Gastrocnemius medialis (tissue), 4 donors: ENCODE measurements at regions not wholly inside any gene's neighbourhood (a gene's known extent, or its start where the extent isn't known, plus 50 kb on each side); places are given as distances from the start of the nearest gene placed in this dataset.

Source experiments
- POLR2A ChIP-seq, 2 donors: fragments of 450-650 bp; IDR thresholded peaks; one replicate each; pipeline ENCODE4 v1.6.1; 2017; ENCODE audit warnings: antibody characterized with exemption in 2 of 2, mild to moderate bottlenecking in 2 of 2, moderate library complexity in 2 of 2
- TF ChIP-seq, protein P1 (sequence below), 5 experiments: fragments of 450-650 bp in 3 of 5; fragments of 200-600 bp in 2 of 5; sonication (generic) in 2 of 5; IDR thresholded peaks in 4 of 5; conservative IDR thresholded peaks in 1 of 5; 1 replicate in 4 of 5; 2 replicates in 1 of 5; pipeline ENCODE4 v1.5.1; 2016 to 2019; ENCODE audit warnings: antibody characterized with exemption in 5 of 5, mild to moderate bottlenecking in 3 of 5, moderate library complexity in 3 of 5

DNA sequence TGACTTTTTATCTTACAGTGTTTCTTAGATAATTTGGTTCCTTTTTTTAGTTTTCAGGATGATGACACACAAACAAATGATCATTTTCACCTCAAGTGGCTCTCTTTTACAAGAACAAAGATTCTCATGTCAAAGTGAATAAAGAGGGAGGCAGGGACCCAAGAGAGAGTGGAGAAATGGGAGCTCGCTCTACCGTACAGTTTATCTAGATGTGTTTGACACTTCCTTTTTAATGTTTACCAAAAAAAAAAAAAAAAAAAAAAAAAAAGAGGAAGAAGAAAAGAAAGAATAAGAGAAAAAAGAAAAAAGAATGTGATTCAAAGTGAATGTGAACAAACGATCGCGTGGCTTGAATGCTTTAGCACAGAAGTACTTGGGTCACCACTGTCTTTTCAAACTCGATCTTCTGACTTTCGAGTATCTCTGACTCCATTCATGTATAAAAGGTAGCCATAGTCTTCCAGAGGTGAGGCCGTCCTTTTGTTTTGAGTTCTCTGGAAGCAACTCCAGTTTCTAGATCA lies 75.6 kb upstream of the GRXCR1 start:
- TF ChIP-seq, protein P1, sequence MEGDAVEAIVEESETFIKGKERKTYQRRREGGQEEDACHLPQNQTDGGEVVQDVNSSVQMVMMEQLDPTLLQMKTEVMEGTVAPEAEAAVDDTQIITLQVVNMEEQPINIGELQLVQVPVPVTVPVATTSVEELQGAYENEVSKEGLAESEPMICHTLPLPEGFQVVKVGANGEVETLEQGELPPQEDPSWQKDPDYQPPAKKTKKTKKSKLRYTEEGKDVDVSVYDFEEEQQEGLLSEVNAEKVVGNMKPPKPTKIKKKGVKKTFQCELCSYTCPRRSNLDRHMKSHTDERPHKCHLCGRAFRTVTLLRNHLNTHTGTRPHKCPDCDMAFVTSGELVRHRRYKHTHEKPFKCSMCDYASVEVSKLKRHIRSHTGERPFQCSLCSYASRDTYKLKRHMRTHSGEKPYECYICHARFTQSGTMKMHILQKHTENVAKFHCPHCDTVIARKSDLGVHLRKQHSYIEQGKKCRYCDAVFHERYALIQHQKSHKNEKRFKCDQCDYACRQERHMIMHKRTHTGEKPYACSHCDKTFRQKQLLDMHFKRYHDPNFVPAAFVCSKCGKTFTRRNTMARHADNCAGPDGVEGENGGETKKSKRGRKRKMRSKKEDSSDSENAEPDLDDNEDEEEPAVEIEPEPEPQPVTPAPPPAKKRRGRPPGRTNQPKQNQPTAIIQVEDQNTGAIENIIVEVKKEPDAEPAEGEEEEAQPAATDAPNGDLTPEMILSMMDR (IDR thresholded peaks at IDR 0.05 in 4 of 5, conservative IDR thresholded peaks at IDR 0.05 in 1 of 5) = no peak
- TF ChIP-seq POLR2A (IDR thresholded peaks at IDR 0.05) = no peak
